ENCODE measurements at regions not wholly inside any gene's neighbourhood (a gene's known extent, or its start where the extent isn't known, plus 50 kb on each side); places are given as distances from the start of the nearest gene placed in this dataset.

DNA sequence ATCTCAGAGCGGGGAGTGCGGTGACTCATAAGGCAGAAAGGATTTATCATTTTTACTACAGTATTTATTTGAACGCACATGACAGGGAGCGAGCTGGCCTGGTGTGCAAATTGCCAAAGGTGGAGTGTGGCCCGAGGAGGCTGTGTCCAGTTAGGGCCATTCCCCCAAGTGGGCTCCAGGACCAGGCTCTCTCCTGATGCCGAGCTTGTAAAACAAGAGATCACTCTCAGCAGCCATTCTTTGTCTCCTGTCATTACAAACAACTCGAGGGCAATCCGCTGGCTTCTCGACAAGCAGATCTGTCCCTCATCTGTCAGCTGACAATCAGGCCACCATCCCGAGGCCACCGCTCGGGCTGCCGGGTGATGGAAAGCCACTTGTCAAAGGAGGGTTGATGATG is 418.9 kb downstream of the ZNF536 start:
- no peaks in the 10 kb centered on the region for H3K36me3 ChIP-seq (ENCODE audit: control insufficient read depth, insufficient read depth, low read length)
- H3K4me3 ChIP-seq (ENCODE audit: low read depth in 2 of 2, low read length in 2 of 2) = no peak overlapping the region
- TF ChIP-seq, protein P1, sequence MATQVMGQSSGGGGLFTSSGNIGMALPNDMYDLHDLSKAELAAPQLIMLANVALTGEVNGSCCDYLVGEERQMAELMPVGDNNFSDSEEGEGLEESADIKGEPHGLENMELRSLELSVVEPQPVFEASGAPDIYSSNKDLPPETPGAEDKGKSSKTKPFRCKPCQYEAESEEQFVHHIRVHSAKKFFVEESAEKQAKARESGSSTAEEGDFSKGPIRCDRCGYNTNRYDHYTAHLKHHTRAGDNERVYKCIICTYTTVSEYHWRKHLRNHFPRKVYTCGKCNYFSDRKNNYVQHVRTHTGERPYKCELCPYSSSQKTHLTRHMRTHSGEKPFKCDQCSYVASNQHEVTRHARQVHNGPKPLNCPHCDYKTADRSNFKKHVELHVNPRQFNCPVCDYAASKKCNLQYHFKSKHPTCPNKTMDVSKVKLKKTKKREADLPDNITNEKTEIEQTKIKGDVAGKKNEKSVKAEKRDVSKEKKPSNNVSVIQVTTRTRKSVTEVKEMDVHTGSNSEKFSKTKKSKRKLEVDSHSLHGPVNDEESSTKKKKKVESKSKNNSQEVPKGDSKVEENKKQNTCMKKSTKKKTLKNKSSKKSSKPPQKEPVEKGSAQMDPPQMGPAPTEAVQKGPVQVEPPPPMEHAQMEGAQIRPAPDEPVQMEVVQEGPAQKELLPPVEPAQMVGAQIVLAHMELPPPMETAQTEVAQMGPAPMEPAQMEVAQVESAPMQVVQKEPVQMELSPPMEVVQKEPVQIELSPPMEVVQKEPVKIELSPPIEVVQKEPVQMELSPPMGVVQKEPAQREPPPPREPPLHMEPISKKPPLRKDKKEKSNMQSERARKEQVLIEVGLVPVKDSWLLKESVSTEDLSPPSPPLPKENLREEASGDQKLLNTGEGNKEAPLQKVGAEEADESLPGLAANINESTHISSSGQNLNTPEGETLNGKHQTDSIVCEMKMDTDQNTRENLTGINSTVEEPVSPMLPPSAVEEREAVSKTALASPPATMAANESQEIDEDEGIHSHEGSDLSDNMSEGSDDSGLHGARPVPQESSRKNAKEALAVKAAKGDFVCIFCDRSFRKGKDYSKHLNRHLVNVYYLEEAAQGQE (IDR thresholded peaks at IDR 0.05; ENCODE audit: insufficient read depth in 1 of 2, low read depth in 2 of 2, low read length in 1 of 2) = no peak
- no peak for TF ChIP-seq POLR2AphosphoS5 (IDR thresholded peaks at IDR 0.05; ENCODE audit: low read depth, low read length)
- TF ChIP-seq TCF7L2 (IDR thresholded peaks at IDR 0.05; ENCODE audit: low read depth, low read length) = no peak
- TF ChIP-seq CTCF (IDR thresholded peaks at IDR 0.05) = no peak
- ATAC-seq (no peak), DNase-seq (ENCODE audit: low read depth, low spot score) (no peak)
- ChIA-PET POLR2A (no interaction called here), CTCF (no interaction called here)
- in situ Hi-C loops (cut with HindIII; ENCODE audit: low pct_unique_long_range_greater_than_20kb, low sequenced_read_pairs) = no loop called here
- no peaks in the 10 kb centered on the region for H3K9me3 ChIP-seq (ENCODE audit: control insufficient read depth, insufficient read depth, low read depth, low read length)
- H3K4me1 ChIP-seq (ENCODE audit: control insufficient read depth, insufficient read depth, low read length) = no peaks in the 10 kb centered on the region
- no TSS peak for BruUV-seq (replicated peaks)
- peaks cover 6% of the 10 kb centered on the region; the same call in 1 of the 2 replicates for H3K27me3 ChIP-seq (ENCODE audit: control insufficient read depth, insufficient read depth, low read length)
- intact Hi-C loops (cut with micrococcal nuclease; ENCODE audit: unreplicated experiment) = no loop called here
- no peak overlapping the region for H3K27ac ChIP-seq (ENCODE audit: low read length)

- in situ Hi-C loops (cut with HindIII; ENCODE audit: low pct_unique_long_range_greater_than_20kb, low sequenced_read_pairs) = no loop called here
Observed at GRCh38 chr19:30790056-30790680, 418.0 kb downstream of the ZNF536 start.

More at GRCh38 chr19:30790056-30790680, 418.0 kb downstream of the ZNF536 start:
- Histone ChIP-seq H3K36me3 (ENCODE audit: control insufficient read depth, insufficient read depth, low read length) (no peaks in the 10 kb centered on the region), H3K27ac (ENCODE audit: low read length) (no peak overlapping the region), H3K27me3 (ENCODE audit: control insufficient read depth, insufficient read depth, low read length) (peaks cover 6% of the 10 kb centered on the region; the same call in 1 of the 2 replicates), H3K9me3 (ENCODE audit: control insufficient read depth, insufficient read depth, low read depth, low read length) (no peaks in the 10 kb centered on the region), H3K4me3 (ENCODE audit: low read depth in 2 of 2, low read length in 2 of 2) (no peak overlapping the region), H3K4me1 (ENCODE audit: control insufficient read depth, insufficient read depth, low read length) (no peaks in the 10 kb centered on the region)
- no TSS peak for BruUV-seq (replicated peaks)
- intact Hi-C loops (cut with micrococcal nuclease; ENCODE audit: unreplicated experiment) = no loop called here
- ATAC-seq (no peak), DNase-seq (ENCODE audit: low read depth, low spot score) (no peak)
- CTCF ChIA-PET = no interaction called here
- POLR2A ChIA-PET = no interaction called here
- TF ChIP-seq CTCF (IDR thresholded peaks at IDR 0.05) (no peak), SIN3A (IDR thresholded peaks at IDR 0.05; ENCODE audit: borderline replicate concordance, insufficient read depth, low read depth, low read length) (no peak), POLR2AphosphoS5 (IDR thresholded peaks at IDR 0.05; ENCODE audit: low read depth, low read length) (no peak), TCF7L2 (IDR thresholded peaks at IDR 0.05; ENCODE audit: low read depth, low read length) (no peak)
- TF ChIP-seq, protein P1 (IDR thresholded peaks at IDR 0.05; ENCODE audit: insufficient read depth in 1 of 2, low read depth in 2 of 2, low read length in 1 of 2) = no peak

Measured in Panc1 (cell line).